WTC11 (cell line): ENCODE measurements at regions not wholly inside any gene's neighbourhood (a gene's known extent, or its start where the extent isn't known, plus 50 kb on each side); places are given as distances from the start of the nearest gene placed in this dataset.

ENCODE experiments used
- ATAC-seq: fragments of 200-7000 bp; cut with Tn5 transposase; 2 replicates; pipeline ENCODE4 v1.10.0; 2021; ENCODE audit warnings: mild to moderate bottlenecking, moderate library complexity
- CTCF ChIA-PET: fragments of 300-600 bp; sonication (Branson Sonifier 250); formaldehyde crosslinking; loops from one replicate; lab custom pipeline; 2021; ENCODE audit warnings: antibody characterized with exemption; lab: Charles Lee
- POLR2A ChIA-PET: fragments of 350-600 bp; sonication (Branson Sonifier 250); formaldehyde crosslinking; loops from one replicate; lab custom pipeline; 2021; ENCODE audit warnings: antibody characterized with exemption; lab: Charles Lee
- DNase-seq: peaks from one replicate; pipeline ENCODE4 v3.0.0; 2021; ENCODE audit warnings: low spot score
- H3K27ac Mint-ChIP-seq: 2 replicates; pipeline ENCODE4 v1.8.0; 2021; ENCODE audit warnings: mixed read lengths
- H3K27me3 Mint-ChIP-seq: 2 replicates; pipeline ENCODE4 v1.8.0; 2021; ENCODE audit warnings: low read depth, mild to moderate bottlenecking, moderate library complexity, mixed read lengths
- H3K36me3 Mint-ChIP-seq: 2 replicates; pipeline ENCODE4 v1.8.0; 2021; ENCODE audit warnings: mixed read lengths
- H3K4me1 Mint-ChIP-seq: 2 replicates; pipeline ENCODE4 v1.8.0; 2022; ENCODE audit warnings: mixed read lengths
- H3K4me3 Mint-ChIP-seq: 2 replicates; pipeline ENCODE4 v1.8.0; 2021; ENCODE audit warnings: mild to moderate bottlenecking, moderate library complexity, mixed read lengths
- H3K9me3 Mint-ChIP-seq: 2 replicates; pipeline ENCODE4 v1.8.0; 2021; ENCODE audit warnings: mixed read lengths
- CTCF ChIP-seq: fragments of 200-600 bp; IDR thresholded peaks from 2 replicates; pipeline ENCODE4 v1.8.0; 2022; ENCODE audit warnings: antibody characterized with exemption
- FOXJ3 ChIP-seq: sonication (generic); formaldehyde crosslinking; IDR thresholded peaks from 2 replicates; pipeline ENCODE4 v1.9.0; 2021; ENCODE audit warnings: missing genetic modification reagents, mild to moderate bottlenecking, borderline replicate concordance
- KAT7 ChIP-seq: sonication (generic); formaldehyde crosslinking; IDR thresholded peaks from 2 replicates; pipeline ENCODE4 v1.8.1; 2023; ENCODE audit warnings: missing genetic modification reagents, mild to moderate bottlenecking, borderline replicate concordance
- NFATC4 ChIP-seq: fragments of 250-450 bp; sonication (Bioruptor Pico); IDR thresholded peaks from 2 replicates; pipeline ENCODE4 v1.9.0; 2021; ENCODE audit warnings: mild to moderate bottlenecking
- NR1H2 ChIP-seq: sonication (generic); formaldehyde crosslinking; IDR thresholded peaks from 2 replicates; pipeline ENCODE4 v1.9.0; 2021; ENCODE audit warnings: mild to moderate bottlenecking, moderate library complexity, missing genetic modification reagents
- OVOL2 ChIP-seq: fragments of 250-450 bp; sonication (Bioruptor Pico); IDR thresholded peaks from 2 replicates; pipeline ENCODE4 v1.9.0; 2021; ENCODE audit warnings: mild to moderate bottlenecking, borderline replicate concordance
- STAT6 ChIP-seq: sonication (generic); formaldehyde crosslinking; conservative IDR thresholded peaks from 2 replicates; pipeline ENCODE4 v1.8.1; 2023; ENCODE audit warnings: mild to moderate bottlenecking, low read depth, missing genetic modification reagents, moderate library complexity
- TCF7 ChIP-seq: sonication (generic); formaldehyde crosslinking; IDR thresholded peaks from 2 replicates; pipeline ENCODE4 v1.8.0; 2022; ENCODE audit warnings: mild to moderate bottlenecking, low read depth, missing genetic modification reagents, moderate library complexity
- ZNF121 ChIP-seq: sonication (generic); formaldehyde crosslinking; IDR thresholded peaks from 2 replicates; pipeline ENCODE4 v1.8.0; 2023; ENCODE audit warnings: missing genetic modification reagents
- ZNF317 ChIP-seq: sonication (generic); formaldehyde crosslinking; IDR thresholded peaks from 2 replicates; pipeline ENCODE4 v1.8.1; 2023; ENCODE audit warnings: low read depth, mild to moderate bottlenecking, moderate library complexity, missing genetic modification reagents, borderline replicate concordance
- TF ChIP-seq, protein P1 (sequence below): fragments of 250-450 bp; sonication (Bioruptor Pico); IDR thresholded peaks from 2 replicates; pipeline ENCODE4 v1.8.0; 2021; ENCODE audit warnings: mild to moderate bottlenecking
- TF ChIP-seq, protein P2 (sequence below): sonication (generic); formaldehyde crosslinking; IDR thresholded peaks from 2 replicates; pipeline ENCODE4 v1.8.1; 2023; ENCODE audit warnings: mild to moderate bottlenecking, missing genetic modification reagents
- TF ChIP-seq, protein P3 (sequence below): sonication (generic); formaldehyde crosslinking; IDR thresholded peaks from 2 replicates; pipeline ENCODE4 v1.8.1; 2023; ENCODE audit warnings: mild to moderate bottlenecking, missing genetic modification reagents, moderate library complexity

DNA sequence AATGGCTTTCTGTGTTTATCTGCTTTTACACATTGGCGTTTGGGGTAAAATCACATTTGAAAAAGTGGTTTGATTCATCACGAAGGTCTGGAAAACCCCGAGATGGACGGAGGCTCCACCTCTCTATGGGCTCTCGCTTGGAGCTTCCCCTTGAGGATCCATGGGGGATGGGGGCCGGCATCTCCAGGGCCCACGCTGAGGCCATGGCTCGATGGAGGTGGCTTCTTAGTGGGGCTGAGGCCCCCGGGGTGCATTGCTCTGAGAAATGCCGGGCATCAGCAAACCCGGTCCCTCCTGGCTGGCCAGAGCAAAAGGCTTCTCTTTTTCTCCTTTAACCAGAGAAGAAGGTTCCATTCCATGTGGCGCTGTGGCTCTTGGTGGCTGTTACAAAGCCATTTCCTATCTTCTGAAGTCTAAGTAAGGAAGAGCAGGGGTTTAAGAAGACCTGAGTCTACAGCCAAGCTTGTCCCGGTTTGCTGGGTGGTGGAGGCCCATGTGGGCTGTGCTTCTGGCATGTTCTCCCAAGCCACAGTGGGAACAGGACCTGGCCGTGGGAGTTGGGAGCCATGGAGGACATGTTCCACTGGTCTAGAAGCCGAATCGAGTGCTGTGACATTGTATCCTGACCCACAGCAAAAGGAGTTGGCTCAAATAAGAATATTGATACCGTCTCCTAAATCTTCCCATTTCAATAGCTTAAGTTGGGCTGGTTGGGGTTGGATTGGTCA lies 243.5 kb upstream of the PITRM1 start:
- no peak overlapping the region for H3K4me3 Mint-ChIP-seq
- peaks cover 1% of the 10 kb centered on the region for H3K36me3 Mint-ChIP-seq
- POLR2A ChIA-PET = no interaction called here
- H3K27me3 Mint-ChIP-seq = no peaks in the 10 kb centered on the region
- ATAC-seq = no peak
- H3K9me3 Mint-ChIP-seq = peaks cover 2% of the 10 kb centered on the region
- no peak for DNase-seq
- no peak overlapping the region for H3K27ac Mint-ChIP-seq
- peaks cover 10% of the 10 kb centered on the region; the same call in 1 of the 2 replicates for H3K4me1 Mint-ChIP-seq
- TF ChIP-seq, protein P1, sequence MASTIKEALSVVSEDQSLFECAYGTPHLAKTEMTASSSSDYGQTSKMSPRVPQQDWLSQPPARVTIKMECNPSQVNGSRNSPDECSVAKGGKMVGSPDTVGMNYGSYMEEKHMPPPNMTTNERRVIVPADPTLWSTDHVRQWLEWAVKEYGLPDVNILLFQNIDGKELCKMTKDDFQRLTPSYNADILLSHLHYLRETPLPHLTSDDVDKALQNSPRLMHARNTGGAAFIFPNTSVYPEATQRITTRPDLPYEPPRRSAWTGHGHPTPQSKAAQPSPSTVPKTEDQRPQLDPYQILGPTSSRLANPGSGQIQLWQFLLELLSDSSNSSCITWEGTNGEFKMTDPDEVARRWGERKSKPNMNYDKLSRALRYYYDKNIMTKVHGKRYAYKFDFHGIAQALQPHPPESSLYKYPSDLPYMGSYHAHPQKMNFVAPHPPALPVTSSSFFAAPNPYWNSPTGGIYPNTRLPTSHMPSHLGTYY (CRISPR knock-in tag) = no peak
- no peak for TF ChIP-seq NFATC4
- no peak for TF ChIP-seq STAT6 (CRISPR knock-in tag)
- no peak for TF ChIP-seq ZNF121 (CRISPR knock-in tag)
- TF ChIP-seq ZNF317 = no peak
- TF ChIP-seq, protein P2, sequence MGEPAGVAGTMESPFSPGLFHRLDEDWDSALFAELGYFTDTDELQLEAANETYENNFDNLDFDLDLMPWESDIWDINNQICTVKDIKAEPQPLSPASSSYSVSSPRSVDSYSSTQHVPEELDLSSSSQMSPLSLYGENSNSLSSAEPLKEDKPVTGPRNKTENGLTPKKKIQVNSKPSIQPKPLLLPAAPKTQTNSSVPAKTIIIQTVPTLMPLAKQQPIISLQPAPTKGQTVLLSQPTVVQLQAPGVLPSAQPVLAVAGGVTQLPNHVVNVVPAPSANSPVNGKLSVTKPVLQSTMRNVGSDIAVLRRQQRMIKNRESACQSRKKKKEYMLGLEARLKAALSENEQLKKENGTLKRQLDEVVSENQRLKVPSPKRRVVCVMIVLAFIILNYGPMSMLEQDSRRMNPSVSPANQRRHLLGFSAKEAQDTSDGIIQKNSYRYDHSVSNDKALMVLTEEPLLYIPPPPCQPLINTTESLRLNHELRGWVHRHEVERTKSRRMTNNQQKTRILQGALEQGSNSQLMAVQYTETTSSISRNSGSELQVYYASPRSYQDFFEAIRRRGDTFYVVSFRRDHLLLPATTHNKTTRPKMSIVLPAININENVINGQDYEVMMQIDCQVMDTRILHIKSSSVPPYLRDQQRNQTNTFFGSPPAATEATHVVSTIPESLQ (CRISPR knock-in tag) = no peak
- TF ChIP-seq NR1H2 (CRISPR knock-in tag) = no peak
- CTCF ChIA-PET = no interaction called here

- no peak for ATAC-seq
- Mint-ChIP-seq H3K27me3 (no peaks in the 10 kb centered on the region), H3K36me3 (peaks cover 4% of the 10 kb centered on the region), H3K27ac (no peak overlapping the region), H3K4me1 (peaks cover 10% of the 10 kb centered on the region; the same call in 1 of the 2 replicates), H3K4me3 (no peak overlapping the region), H3K9me3 (peaks cover 6% of the 10 kb centered on the region)
- ChIA-PET CTCF (no interaction called here), POLR2A (no interaction called here)
- no peak for DNase-seq
- TF ChIP-seq, protein P2 (CRISPR knock-in tag) = no peak
- TF ChIP-seq, protein P3, sequence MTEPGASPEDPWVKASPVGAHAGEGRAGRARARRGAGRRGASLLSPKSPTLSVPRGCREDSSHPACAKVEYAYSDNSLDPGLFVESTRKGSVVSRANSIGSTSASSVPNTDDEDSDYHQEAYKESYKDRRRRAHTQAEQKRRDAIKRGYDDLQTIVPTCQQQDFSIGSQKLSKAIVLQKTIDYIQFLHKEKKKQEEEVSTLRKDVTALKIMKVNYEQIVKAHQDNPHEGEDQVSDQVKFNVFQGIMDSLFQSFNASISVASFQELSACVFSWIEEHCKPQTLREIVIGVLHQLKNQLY (CRISPR knock-in tag) = no peak
- TF ChIP-seq TCF7 (CRISPR knock-in tag) (no peak), OVOL2 (no peak), CTCF (no peak), FOXJ3 (CRISPR knock-in tag) (no peak), KAT7 (CRISPR knock-in tag) (no peak)
Observed at GRCh38 chr10:3415038-3415736, 242.6 kb upstream of the PITRM1 start.
